ENCODE measurements at regions not wholly inside any gene's neighbourhood (a gene's known extent, or its start where the extent isn't known, plus 50 kb on each side); places are given as distances from the start of the nearest gene placed in this dataset.

- H3K27me3 ChIP-seq (ENCODE audit: control insufficient read depth, insufficient read depth, low read length) = no peaks in the 10 kb centered on the region
- TF ChIP-seq REST (IDR thresholded peaks at IDR 0.05; ENCODE audit: insufficient read depth in 1 of 2, low read depth in 2 of 2, low read length in 1 of 2) (no peak), CTCF (IDR thresholded peaks at IDR 0.05) (no peak), TCF7L2 (IDR thresholded peaks at IDR 0.05; ENCODE audit: low read depth, low read length) (no peak), SIN3A (IDR thresholded peaks at IDR 0.05; ENCODE audit: borderline replicate concordance, insufficient read depth, low read depth, low read length) (no peak), POLR2AphosphoS5 (IDR thresholded peaks at IDR 0.05; ENCODE audit: low read depth, low read length) (no peak)
- no peaks in the 10 kb centered on the region for H3K4me1 ChIP-seq (ENCODE audit: control insufficient read depth, insufficient read depth, low read length)
- ATAC-seq = no peak
- ChIA-PET CTCF (no interaction called here), POLR2A (no interaction called here)
- intact Hi-C loops (cut with micrococcal nuclease; ENCODE audit: unreplicated experiment) = no loop called here
- no TSS peak for BruUV-seq (replicated peaks)
- H3K36me3 ChIP-seq (ENCODE audit: control insufficient read depth, insufficient read depth, low read length) = no peaks in the 10 kb centered on the region
- H3K27ac ChIP-seq (ENCODE audit: low read length) = no peak overlapping the region
- no peaks in the 10 kb centered on the region for H3K9me3 ChIP-seq (ENCODE audit: control insufficient read depth, insufficient read depth, low read depth, low read length)
- DNase-seq (ENCODE audit: low read depth, low spot score) = no peak
- H3K4me3 ChIP-seq (ENCODE audit: low read depth in 2 of 2, low read length in 2 of 2) = no peak overlapping the region
- in situ Hi-C loops (cut with HindIII; ENCODE audit: low pct_unique_long_range_greater_than_20kb, low sequenced_read_pairs) = no loop called here
Measured at GRCh38 chr4:18391354-18391728, 369.8 kb upstream of the LCORL start.

- Histone ChIP-seq H3K36me3 (ENCODE audit: control insufficient read depth, insufficient read depth, low read length) (no peaks in the 10 kb centered on the region), H3K27me3 (ENCODE audit: control insufficient read depth, insufficient read depth, low read length) (no peaks in the 10 kb centered on the region), H3K4me3 (ENCODE audit: low read depth in 2 of 2, low read length in 2 of 2) (no peak overlapping the region), H3K9me3 (ENCODE audit: control insufficient read depth, insufficient read depth, low read depth, low read length) (no peaks in the 10 kb centered on the region), H3K27ac (ENCODE audit: low read length) (no peak overlapping the region), H3K4me1 (ENCODE audit: control insufficient read depth, insufficient read depth, low read length) (no peaks in the 10 kb centered on the region)
- intact Hi-C loops (cut with micrococcal nuclease; ENCODE audit: unreplicated experiment) = no loop called here
- no TSS peak for BruUV-seq (replicated peaks)
- POLR2A ChIA-PET = no interaction called here
- no peak for DNase-seq (ENCODE audit: low read depth, low spot score)
- in situ Hi-C loops (cut with HindIII; ENCODE audit: low pct_unique_long_range_greater_than_20kb, low sequenced_read_pairs) = no loop called here
- TF ChIP-seq SIN3A (IDR thresholded peaks at IDR 0.05; ENCODE audit: borderline replicate concordance, insufficient read depth, low read depth, low read length) (no peak), TCF7L2 (IDR thresholded peaks at IDR 0.05; ENCODE audit: low read depth, low read length) (no peak), REST (IDR thresholded peaks at IDR 0.05; ENCODE audit: insufficient read depth in 1 of 2, low read depth in 2 of 2, low read length in 1 of 2) (no peak), POLR2AphosphoS5 (IDR thresholded peaks at IDR 0.05; ENCODE audit: low read depth, low read length) (no peak), CTCF (IDR thresholded peaks at IDR 0.05) (no peak)
- ATAC-seq = no peak
- CTCF ChIA-PET = no interaction called here
Measured at GRCh38 chr4:18390655-18391353, 369.2 kb upstream of the LCORL start.

All from Panc1 (cell line).